ENCODE measurements at regions not wholly inside any gene's neighbourhood (a gene's known extent, or its start where the extent isn't known, plus 50 kb on each side); places are given as distances from the start of the nearest gene placed in this dataset.

DNA sequence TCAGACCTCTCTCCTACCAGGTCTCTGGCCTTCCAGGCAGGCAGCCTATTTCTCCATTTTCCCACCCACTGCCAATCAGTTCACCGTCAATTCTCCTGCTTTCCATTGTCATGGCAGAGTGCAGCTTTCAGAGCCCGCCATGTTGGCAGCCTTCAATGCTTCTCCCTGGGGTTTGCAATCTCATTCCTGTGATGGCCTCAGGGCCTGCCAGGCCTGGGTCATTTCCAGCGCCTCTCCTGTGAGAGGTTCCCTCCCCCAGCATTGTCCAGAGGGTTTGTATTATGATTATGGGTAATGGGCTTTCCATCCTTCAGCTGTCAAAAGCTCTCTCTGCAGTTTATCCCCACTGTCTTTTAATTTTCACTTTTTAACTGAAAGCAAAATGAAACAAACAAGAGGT lies 716.6 kb upstream of the CDH8 start:
- TF ChIP-seq, protein P1, sequence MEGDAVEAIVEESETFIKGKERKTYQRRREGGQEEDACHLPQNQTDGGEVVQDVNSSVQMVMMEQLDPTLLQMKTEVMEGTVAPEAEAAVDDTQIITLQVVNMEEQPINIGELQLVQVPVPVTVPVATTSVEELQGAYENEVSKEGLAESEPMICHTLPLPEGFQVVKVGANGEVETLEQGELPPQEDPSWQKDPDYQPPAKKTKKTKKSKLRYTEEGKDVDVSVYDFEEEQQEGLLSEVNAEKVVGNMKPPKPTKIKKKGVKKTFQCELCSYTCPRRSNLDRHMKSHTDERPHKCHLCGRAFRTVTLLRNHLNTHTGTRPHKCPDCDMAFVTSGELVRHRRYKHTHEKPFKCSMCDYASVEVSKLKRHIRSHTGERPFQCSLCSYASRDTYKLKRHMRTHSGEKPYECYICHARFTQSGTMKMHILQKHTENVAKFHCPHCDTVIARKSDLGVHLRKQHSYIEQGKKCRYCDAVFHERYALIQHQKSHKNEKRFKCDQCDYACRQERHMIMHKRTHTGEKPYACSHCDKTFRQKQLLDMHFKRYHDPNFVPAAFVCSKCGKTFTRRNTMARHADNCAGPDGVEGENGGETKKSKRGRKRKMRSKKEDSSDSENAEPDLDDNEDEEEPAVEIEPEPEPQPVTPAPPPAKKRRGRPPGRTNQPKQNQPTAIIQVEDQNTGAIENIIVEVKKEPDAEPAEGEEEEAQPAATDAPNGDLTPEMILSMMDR (IDR thresholded peaks at IDR 0.05): no peak
- TF ChIP-seq POLR2A (IDR thresholded peaks at IDR 0.05): no peak
